OCI-LY1 (cell line): ENCODE measurements at regions not wholly inside any gene's neighbourhood (a gene's known extent, or its start where the extent isn't known, plus 50 kb on each side); places are given as distances from the start of the nearest gene placed in this dataset.

ENCODE experiments used
- H2AFZ ChIP-seq: fragments of 200-600 bp; sonication (generic), shearing (Covaris generic); 2 replicates; pipeline ENCODE4 v1.6.0; 2014; ENCODE audit warnings: antibody characterized with exemption, mild to moderate bottlenecking, low read length
- H3F3A ChIP-seq: fragments of 200-600 bp; sonication (generic), shearing (Covaris generic); 2 replicates; pipeline ENCODE4 v1.6.0; 2014; ENCODE audit warnings: mild to moderate bottlenecking, antibody characterized with exemption, low read length, moderate library complexity; ENCODE audit not compliant: insufficient read depth
- H3K27ac ChIP-seq: fragments of 200-600 bp; sonication (generic); 2 replicates; pipeline ENCODE4 v1.5.1; 2014; ENCODE audit warnings: low read length, mixed run types, mild to moderate bottlenecking, low read depth; ENCODE audit not compliant: poor library complexity, severe bottlenecking
- H3K27me3 ChIP-seq: fragments of 200-600 bp; sonication (generic); 2 replicates; pipeline ENCODE4 v1.6.0; 2014; ENCODE audit warnings: antibody characterized with exemption, mild to moderate bottlenecking, low read length, moderate library complexity; ENCODE audit not compliant: insufficient read depth
- H3K36me3 ChIP-seq: fragments of 200-600 bp; sonication (generic); 2 replicates; pipeline ENCODE4 v1.6.1; 2014; ENCODE audit warnings: mild to moderate bottlenecking, antibody characterized with exemption, low read length, moderate library complexity, mixed read lengths; ENCODE audit not compliant: insufficient read depth
- H3K4me1 ChIP-seq: fragments of 200-600 bp; sonication (generic); 2 replicates; pipeline ENCODE4 v1.5.1; 2014; ENCODE audit warnings: mild to moderate bottlenecking, low read length, moderate library complexity; ENCODE audit not compliant: insufficient read depth, severe bottlenecking
- H3K4me2 ChIP-seq: fragments of 200-600 bp; sonication (generic), shearing (Covaris generic); 2 replicates; pipeline ENCODE4 v1.6.1; 2014; ENCODE audit warnings: low read length
- H3K4me3 ChIP-seq: fragments of 200-600 bp; sonication (generic); 2 replicates; pipeline ENCODE4 v1.5.1; 2014; ENCODE audit warnings: low read length, low read depth, mild to moderate bottlenecking, mixed read lengths; ENCODE audit not compliant: poor library complexity, severe bottlenecking
- H3K79me2 ChIP-seq: fragments of 200-600 bp; shearing (Covaris generic); 2 replicates; pipeline ENCODE4 v1.6.1; 2016; ENCODE audit warnings: mixed run types, low read length, mixed read lengths; ENCODE audit not compliant: insufficient read depth
- H3K9ac ChIP-seq: fragments of 200-600 bp; sonication (generic), shearing (Covaris generic); 2 replicates; pipeline ENCODE4 v1.6.1; 2014; ENCODE audit warnings: mild to moderate bottlenecking, low read length, mixed read lengths
- H3K9me2 ChIP-seq: fragments of 200-600 bp; sonication (generic), shearing (Covaris generic); 2 replicates; pipeline ENCODE4 v1.6.1; 2014; ENCODE audit warnings: low read depth, mild to moderate bottlenecking, low read length, mixed read lengths
- H3K9me3 ChIP-seq: fragments of 200-600 bp; shearing (Covaris generic); 2 replicates; pipeline ENCODE4 v1.6.1; 2014; ENCODE audit warnings: low read length, mixed read lengths
- H4K20me1 ChIP-seq: fragments of 200-600 bp; sonication (generic), shearing (Covaris generic); 2 replicates; pipeline ENCODE4 v1.6.0; 2016; ENCODE audit warnings: mild to moderate bottlenecking, low read length; ENCODE audit not compliant: insufficient read depth
- CTCF ChIP-seq: fragments of 200-600 bp; sonication (generic), shearing (Covaris generic); IDR thresholded peaks from 2 replicates; pipeline ENCODE4 v1.5.1; 2017; ENCODE audit warnings: mild to moderate bottlenecking, antibody characterized with exemption, low read length, moderate library complexity, mixed read lengths
- EZH2 ChIP-seq: fragments of 200-600 bp; sonication (generic), shearing (Covaris generic); IDR thresholded peaks from 2 replicates; pipeline ENCODE4 v1.8.0; 2017; ENCODE audit warnings: borderline replicate concordance, mixed run types, mild to moderate bottlenecking, antibody characterized with exemption, low read length, moderate library complexity, mixed read lengths

- no peaks in the 10 kb centered on the region for H3K79me2 ChIP-seq
- no peak overlapping the region for H3K4me3 ChIP-seq
- H3K9me2 ChIP-seq, result no peaks in the 10 kb centered on the region
- no peaks in the 10 kb centered on the region for H3K27me3 ChIP-seq
- H3K4me2 ChIP-seq, result no peak overlapping the region
- no peaks in the 10 kb centered on the region for H3K4me1 ChIP-seq
- H3K36me3 ChIP-seq, result no peaks in the 10 kb centered on the region
- H3K27ac ChIP-seq, result no peak overlapping the region
- H3K9me3 ChIP-seq, result no peaks in the 10 kb centered on the region
- TF ChIP-seq CTCF, result no peak
- TF ChIP-seq EZH2, result no peak
- no peaks in the 10 kb centered on the region for H4K20me1 ChIP-seq
- no peak overlapping the region for H3K9ac ChIP-seq
- no peaks in the 10 kb centered on the region for H3F3A ChIP-seq
- no peak overlapping the region for H2AFZ ChIP-seq
These were observed 244.5 kb downstream of the TPBG start for GRCh38 chr6:82607998-82608725.

- no peak overlapping the region for H3K4me2 ChIP-seq
- no peaks in the 10 kb centered on the region for H3K4me1 ChIP-seq
- TF ChIP-seq CTCF (no peak), EZH2 (no peak)
- no peak overlapping the region for H2AFZ ChIP-seq
- H3F3A ChIP-seq, result no peaks in the 10 kb centered on the region
- H3K27ac ChIP-seq, result no peak overlapping the region
- no peaks in the 10 kb centered on the region for H3K9me3 ChIP-seq
- no peaks in the 10 kb centered on the region for H3K36me3 ChIP-seq
- H3K4me3 ChIP-seq, result no peak overlapping the region
- no peaks in the 10 kb centered on the region for H3K9me2 ChIP-seq
- no peaks in the 10 kb centered on the region for H3K27me3 ChIP-seq
- no peaks in the 10 kb centered on the region for H4K20me1 ChIP-seq
- no peak overlapping the region for H3K9ac ChIP-seq
- no peaks in the 10 kb centered on the region for H3K79me2 ChIP-seq
These were observed 245.2 kb downstream of the TPBG start for GRCh38 chr6:82608781-82609180.

- Histone ChIP-seq H3K27ac (no peak overlapping the region), H3K9me2 (no peaks in the 10 kb centered on the region), H3K9ac (no peak overlapping the region), H2AFZ (no peak overlapping the region), H4K20me1 (no peaks in the 10 kb centered on the region), H3K4me1 (no peaks in the 10 kb centered on the region), H3K4me3 (no peak overlapping the region), H3K36me3 (no peaks in the 10 kb centered on the region), H3K79me2 (no peaks in the 10 kb centered on the region), H3F3A (no peaks in the 10 kb centered on the region), H3K27me3 (no peaks in the 10 kb centered on the region), H3K4me2 (no peak overlapping the region), H3K9me3 (no peaks in the 10 kb centered on the region)
- no peak for TF ChIP-seq EZH2
- TF ChIP-seq CTCF, result no peak
These were observed 248.1 kb downstream of the TPBG start for GRCh38 chr6:82611751-82612150.
